H7 (cell line): ENCODE measurements at regions not wholly inside any gene's neighbourhood (a gene's known extent, or its start where the extent isn't known, plus 50 kb on each side); places are given as distances from the start of the nearest gene placed in this dataset.

Experiments
- DNase-seq: peaks from one replicate; pipeline ENCODE4 v3.0.0; 2012
- H3K27me3 ChIP-seq: 2 replicates; pipeline ENCODE4 v1.6.0; 2011; ENCODE audit warnings: mild to moderate bottlenecking, low read length; ENCODE audit not compliant: control insufficient read depth, insufficient read depth
- H3K36me3 ChIP-seq: replicated peaks from 2 replicates; pipeline ENCODE4 v1.5.1; 2011; ENCODE audit warnings: low read length; ENCODE audit not compliant: control insufficient read depth, insufficient read depth
- H3K4me3 ChIP-seq: 2 replicates; pipeline ENCODE4 v1.5.1; 2011; ENCODE audit warnings: low read depth, mild to moderate bottlenecking, control low read depth, low read length, moderate library complexity; ENCODE audit not compliant: insufficient read depth

DNA sequence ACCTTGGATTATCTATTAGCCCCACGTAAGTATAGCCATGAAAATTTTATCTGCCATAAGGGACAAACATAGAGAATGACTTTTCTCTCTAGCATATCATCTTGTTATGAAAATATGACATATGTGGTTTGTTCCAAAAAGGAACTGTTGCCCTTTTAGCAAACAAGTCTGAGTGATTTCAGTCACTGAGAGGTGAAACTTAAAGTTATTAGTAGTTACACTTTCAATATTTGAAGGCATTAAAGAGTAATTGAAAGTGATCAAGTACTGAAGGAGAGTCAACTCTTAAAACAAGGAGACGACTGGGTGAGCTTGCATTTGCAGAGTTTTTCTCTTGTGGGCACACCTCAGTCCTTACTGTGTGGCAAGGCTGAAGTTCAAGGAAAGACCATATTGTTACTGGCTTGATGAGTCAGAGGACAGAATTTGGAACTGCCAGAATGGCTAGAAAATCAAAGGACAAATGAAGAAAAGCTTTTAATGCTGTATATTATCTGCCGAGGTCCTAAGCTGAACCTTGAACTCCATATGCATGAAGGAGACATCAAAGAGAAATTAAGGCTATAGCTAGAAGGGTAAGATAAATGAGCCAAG is 205.1 kb upstream of the EMCN start:
- Histone ChIP-seq H3K27me3 (no peaks in the 10 kb centered on the region), H3K4me3 (no peak overlapping the region), H3K36me3 (no peaks in the 10 kb centered on the region)
- DNase-seq = no peak

DNA sequence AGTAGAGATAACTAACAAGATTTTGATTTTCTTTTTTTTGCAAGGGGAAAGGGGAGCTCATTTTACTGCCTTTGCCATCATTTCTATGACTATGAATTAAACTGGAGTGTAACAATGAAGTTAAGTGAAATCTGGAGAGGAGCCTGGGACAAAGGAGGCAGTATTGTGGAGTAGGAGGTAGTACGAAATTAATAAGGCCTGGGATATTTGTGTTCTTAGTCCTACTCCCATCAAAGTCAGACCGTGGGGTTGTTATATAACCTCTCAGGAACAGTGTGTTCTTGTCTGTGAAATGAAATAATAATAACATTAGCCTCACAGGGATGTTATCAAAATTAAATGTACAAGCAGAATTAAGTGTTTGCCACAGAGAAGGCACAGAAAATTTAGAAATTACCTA is 204.3 kb upstream of the EMCN start:
- Histone ChIP-seq H3K27me3 (no peaks in the 10 kb centered on the region), H3K4me3 (no peak overlapping the region), H3K36me3 (no peaks in the 10 kb centered on the region)
- no peak for DNase-seq

DNA sequence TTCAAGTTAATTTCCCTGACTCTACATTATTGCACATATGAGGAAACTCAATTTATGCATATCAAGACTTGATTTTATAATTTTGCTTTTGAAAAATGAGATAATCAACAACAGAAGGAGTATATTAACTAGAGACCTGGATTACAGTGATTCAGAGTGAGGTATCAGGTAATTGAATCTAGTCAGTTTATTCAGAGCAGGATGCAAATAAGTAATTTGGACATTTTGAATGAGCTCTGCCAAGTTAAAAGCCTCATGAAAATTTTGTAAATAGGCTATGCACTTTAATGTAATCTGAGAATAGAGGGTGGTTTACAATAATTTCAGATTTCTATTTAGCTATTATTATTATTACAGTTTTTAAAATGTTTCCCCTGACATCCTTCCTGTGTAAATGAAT is 203.7 kb upstream of the EMCN start:
- DNase-seq = no peak
- Histone ChIP-seq H3K36me3 (no peaks in the 10 kb centered on the region), H3K27me3 (no peaks in the 10 kb centered on the region), H3K4me3 (no peak overlapping the region)

DNA sequence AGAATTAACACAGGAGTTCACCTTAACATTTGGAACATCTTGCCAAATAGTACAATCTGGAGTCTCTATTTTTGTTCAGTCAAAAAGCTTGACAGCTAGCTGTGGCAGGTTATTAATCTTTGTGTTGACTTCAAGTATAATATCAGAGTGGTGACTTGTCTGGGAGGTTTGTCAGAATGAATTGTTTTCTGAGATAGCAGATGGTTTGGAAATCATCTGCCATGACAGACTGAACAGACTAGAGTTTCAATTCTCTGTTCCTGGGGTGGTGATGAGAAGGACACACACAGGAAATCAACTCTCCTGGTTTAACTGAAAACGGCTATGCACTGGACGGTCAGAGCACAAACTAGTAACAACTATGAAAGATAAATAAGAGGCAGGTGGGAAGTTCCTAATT is 203.3 kb upstream of the EMCN start:
- Histone ChIP-seq H3K27me3 (no peaks in the 10 kb centered on the region), H3K4me3 (no peak overlapping the region), H3K36me3 (no peaks in the 10 kb centered on the region)
- no peak for DNase-seq

DNA sequence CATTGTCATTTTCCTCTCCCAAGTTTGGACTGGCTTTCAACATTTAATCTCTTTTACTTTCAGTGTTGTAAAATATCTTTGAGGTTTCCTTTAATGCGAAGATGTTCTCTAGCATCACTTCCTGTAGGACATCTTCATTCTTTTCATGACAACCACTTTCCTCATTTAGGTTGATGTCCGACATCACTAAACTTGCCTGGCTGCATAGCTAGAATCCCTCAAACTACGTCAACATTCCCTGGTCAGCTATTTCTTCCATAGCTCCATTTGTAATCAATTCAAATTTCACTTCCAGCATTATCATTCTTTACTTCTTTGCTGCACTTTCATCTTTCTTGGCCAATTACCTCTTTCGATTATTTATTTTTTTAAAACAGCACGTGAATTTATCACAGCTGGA is 198.6 kb upstream of the EMCN start:
- DNase-seq = no peak
- Histone ChIP-seq H3K4me3 (no peak overlapping the region), H3K27me3 (no peaks in the 10 kb centered on the region), H3K36me3 (no peaks in the 10 kb centered on the region)

DNA sequence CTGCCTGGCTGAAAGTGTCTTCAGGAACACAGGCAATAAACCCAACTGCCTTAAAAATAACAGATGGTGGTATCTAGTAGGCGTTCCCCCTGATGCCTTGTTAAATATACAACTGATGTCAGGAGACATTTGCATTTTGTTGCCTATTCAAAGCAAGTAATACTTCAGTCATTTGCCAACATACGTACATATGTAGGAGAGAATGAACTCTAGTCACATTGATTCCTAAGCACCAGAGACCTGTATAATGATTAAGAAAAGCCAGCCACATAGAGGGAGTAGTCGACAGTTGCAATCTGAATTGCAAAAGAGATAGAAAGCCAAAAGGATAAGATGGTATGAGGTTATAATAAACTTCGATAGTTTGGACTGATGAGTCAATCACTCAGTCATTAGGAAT is 191.0 kb upstream of the EMCN start:
- DNase-seq = no peak
- Histone ChIP-seq H3K27me3 (no peaks in the 10 kb centered on the region), H3K4me3 (no peak overlapping the region), H3K36me3 (no peaks in the 10 kb centered on the region)

DNA sequence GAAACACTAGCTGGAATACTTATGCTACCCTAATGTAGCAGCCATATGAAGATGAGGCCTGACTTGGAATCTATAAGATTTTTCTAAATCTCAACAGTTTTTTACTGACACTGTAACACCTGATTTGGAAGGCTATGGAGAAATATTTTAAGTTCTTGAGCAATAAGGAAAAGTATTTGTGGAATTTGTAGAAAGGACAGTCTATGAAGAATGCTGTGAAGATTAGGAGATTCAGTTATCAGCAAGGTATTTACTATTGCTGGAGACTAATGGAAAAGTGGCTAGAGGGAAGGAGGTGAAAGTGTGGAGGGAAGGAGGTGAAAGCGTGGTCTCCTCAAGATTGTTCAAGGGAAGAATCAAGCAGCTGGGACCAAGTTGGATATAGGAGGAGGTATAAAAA is 190.0 kb upstream of the EMCN start:
- Histone ChIP-seq H3K27me3 (no peaks in the 10 kb centered on the region), H3K36me3 (no peaks in the 10 kb centered on the region)
- DNase-seq = no peak

DNA sequence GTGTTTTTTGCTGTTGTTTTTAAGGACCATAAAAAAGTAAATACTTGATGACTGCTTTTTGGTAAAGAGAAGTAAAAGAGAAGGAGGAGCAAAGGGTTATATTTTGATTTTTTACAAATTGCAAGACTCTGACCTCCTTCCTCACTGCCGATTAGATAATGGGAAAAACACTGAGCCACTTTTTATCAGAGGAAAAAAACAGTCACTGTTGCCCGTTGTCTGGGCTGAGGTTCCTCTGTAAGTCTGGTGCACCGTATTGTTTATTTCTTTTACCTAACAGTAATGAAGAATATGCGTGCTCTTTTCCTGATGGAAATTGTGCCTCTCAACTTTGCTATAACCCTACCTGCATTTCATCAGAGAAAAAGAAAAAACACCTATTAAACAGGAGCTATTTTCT is 178.7 kb upstream of the EMCN start:
- no peak for DNase-seq
- no peak overlapping the region for H3K4me3 ChIP-seq
- H3K36me3 ChIP-seq = no peaks in the 10 kb centered on the region
- H3K27me3 ChIP-seq = no peaks in the 10 kb centered on the region

More for the DNA sequence above, 190.0 kb upstream of the EMCN start:
- no peak overlapping the region for H3K4me3 ChIP-seq

DNA sequence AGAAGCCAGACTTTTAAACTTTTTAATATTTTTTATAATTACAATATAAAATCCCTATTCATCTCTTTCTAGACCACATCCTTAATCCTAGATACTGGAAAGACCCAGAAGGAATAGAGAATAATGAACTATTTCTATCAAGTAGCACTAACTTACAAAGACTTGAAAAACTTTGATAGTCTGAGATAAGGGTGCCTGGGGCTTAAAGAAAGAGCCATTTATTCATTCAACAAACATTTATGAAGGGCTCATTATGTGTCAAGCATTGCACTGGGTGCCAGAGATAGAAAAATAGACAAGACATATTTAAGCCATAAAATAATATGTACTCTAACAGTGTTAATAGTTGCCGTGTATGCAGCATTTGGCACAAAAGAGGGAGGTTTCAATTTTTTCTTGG is 178.0 kb upstream of the EMCN start:
- DNase-seq = no peak
- H3K4me3 ChIP-seq = no peak overlapping the region
- H3K27me3 ChIP-seq = no peaks in the 10 kb centered on the region
- H3K36me3 ChIP-seq = no peaks in the 10 kb centered on the region

DNA sequence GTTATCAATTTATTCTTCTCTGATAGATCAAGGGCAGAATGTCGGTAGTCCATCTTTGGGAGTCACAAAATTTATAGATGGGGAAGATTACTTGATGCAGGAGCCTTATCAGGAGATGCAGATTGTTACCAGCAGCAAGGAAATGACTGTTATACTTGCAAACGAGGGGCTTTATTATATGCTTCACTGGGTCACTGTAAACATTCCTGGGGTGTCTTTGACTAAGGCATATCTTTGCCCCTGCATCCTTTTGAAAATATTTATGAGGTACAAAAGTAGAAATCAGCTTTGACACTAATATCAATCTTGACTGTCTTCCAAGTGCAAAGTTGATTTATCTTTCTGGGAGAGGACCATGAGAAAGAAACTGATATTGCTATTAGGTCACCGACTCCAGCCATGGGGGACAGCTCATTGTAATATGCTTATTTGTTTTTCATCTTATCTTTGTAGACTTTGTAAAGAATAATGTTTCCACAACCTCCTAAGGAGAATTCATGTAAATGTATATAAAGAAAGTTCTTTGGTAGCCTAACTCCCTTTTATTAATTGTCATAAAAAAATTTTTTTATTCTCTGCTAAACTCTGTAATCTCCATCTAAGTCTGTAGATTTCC is 177.3 kb upstream of the EMCN start:
- Histone ChIP-seq H3K27me3 (no peaks in the 10 kb centered on the region), H3K4me3 (no peak overlapping the region), H3K36me3 (no peaks in the 10 kb centered on the region)
- DNase-seq = no peak

DNA sequence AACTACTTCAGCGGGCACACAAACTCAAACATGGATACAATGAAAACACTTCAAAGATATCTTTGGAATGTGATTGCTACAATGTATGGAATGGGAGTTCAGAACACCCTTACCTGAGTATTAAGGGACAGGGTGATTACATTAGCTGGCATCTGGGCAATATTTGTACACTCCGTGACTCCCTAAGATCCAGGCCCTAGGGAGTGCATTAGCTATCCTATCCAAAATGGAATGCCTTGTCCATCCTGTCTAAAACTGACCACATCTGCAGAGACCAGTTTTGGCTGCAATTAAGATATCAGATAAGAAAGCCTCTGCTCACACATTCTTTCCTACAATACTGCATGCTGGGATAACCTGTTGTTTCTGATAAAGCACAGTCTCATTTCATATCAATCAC is 176.6 kb upstream of the EMCN start:
- H3K27me3 ChIP-seq = no peaks in the 10 kb centered on the region
- no peak overlapping the region for H3K4me3 ChIP-seq
- DNase-seq = no peak
- no peaks in the 10 kb centered on the region for H3K36me3 ChIP-seq

DNA sequence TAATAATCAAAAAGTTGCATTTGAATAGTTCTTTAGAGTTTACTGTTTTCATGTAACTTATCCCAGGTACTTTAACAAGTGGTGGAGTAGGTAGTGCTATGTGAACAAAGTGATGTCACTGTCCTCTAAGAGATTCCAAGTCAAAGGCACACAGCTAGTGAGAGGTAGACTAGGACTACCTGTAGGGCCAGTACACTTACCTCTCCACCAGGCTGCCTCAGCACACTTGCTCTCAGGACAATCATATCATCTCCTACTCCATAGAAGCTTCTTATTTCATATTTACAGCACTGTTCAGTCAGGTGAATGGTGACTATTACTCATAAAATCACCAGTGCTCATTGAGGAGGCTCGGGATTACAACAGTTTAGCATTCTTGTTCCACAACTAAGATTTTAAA is 173.0 kb upstream of the EMCN start:
- Histone ChIP-seq H3K36me3 (no peaks in the 10 kb centered on the region), H3K27me3 (no peaks in the 10 kb centered on the region), H3K4me3 (no peak overlapping the region)
- DNase-seq = no peak

DNA sequence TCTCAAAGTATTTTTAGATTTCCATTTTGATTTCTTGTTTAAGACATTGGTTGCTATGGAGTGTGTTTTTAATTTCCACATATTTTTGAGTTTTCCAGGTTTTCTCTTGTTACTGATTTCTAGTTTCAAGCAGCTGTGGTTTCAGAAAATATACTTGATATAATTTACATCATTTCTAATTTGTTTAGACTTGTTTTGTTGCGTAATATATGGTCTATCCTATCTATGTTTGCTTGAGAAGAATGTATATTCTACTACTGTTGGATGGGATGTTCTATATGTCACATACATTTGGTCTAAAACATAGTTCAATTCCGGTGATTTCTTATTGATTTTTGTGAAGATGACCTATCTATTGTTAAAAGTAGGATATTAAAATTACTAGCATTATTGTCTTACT is 170.5 kb upstream of the EMCN start:
- Histone ChIP-seq H3K4me3 (no peak overlapping the region), H3K27me3 (no peaks in the 10 kb centered on the region), H3K36me3 (no peaks in the 10 kb centered on the region)
- no peak for DNase-seq

DNA sequence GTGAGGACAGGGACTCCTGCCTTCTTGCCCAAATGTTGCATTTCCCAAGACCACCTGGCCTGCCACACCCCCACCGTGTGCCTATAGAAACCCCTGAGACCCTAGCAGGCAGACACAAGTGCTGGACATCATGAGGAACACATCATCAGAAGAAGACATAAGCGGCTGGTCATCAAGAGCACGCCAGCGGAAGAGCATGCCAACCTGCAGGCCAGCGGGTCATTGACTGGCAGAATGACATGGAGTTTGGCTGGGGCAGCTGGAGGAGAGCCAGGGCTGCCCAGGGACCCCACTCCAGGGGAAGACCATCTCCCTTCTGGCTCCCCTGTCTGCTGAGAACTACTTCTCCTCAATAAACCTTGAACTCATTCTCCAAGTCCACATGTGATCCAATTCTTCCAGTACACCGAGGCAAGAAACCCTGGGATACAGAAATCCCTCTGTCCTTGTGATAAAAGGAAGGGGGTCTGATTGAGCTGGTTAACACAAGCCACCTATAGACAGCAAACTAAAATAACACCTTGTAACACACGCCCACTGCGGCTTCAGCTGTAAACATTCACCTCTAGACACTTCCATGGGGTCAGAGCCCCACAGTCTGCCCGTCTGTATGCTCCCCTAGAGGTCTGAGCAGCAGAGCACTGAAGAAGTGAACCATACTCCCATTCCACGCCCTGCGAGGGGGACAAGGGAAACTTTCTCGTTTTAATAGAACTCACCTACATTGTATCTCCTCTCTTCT is 164.8 kb upstream of the EMCN start:
- no peaks in the 10 kb centered on the region for H3K36me3 ChIP-seq
- no peak overlapping the region for H3K4me3 ChIP-seq
- DNase-seq = no peak
- H3K27me3 ChIP-seq = no peaks in the 10 kb centered on the region

DNA sequence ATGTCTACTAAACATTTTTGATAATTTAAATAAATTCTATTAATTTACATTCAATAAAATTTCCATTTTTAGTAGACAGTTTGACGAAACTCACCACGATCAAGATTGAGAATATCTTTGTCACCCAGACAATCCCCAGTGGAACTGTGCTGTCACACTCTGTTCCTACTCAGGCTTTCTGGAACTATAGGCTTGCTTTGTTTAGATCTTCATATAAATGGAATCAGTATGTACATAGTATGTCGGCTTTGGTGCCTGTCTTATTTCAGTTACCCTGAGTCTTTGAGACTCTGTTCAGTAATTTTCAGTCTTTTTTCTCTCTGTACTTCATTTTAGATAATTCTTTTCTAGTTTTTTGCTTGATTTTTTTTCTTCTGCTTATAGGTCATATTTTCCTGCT is 163.5 kb upstream of the EMCN start:
- no peak for DNase-seq
- H3K4me3 ChIP-seq = no peak overlapping the region
- H3K36me3 ChIP-seq = no peaks in the 10 kb centered on the region
- no peaks in the 10 kb centered on the region for H3K27me3 ChIP-seq
